Lower leg skin (tissue), 3 donors: ENCODE measurements at regions not wholly inside any gene's neighbourhood (a gene's known extent, or its start where the extent isn't known, plus 50 kb on each side); places are given as distances from the start of the nearest gene placed in this dataset.

Source experiments
- POLR2A ChIP-seq, 2 donors: fragments of 450-650 bp; IDR thresholded peaks; one replicate each; pipeline ENCODE4 v1.6.1; 2016 to 2017; ENCODE audit warnings: antibody characterized with exemption in 2 of 2, mild to moderate bottlenecking in 1 of 2, moderate library complexity in 1 of 2
- TF ChIP-seq, protein P1 (sequence below), 3 donors: fragments of 450-650 bp; IDR thresholded peaks; one replicate each; pipeline ENCODE4 v1.5.1; 2016; ENCODE audit warnings: antibody characterized with exemption in 3 of 3, mild to moderate bottlenecking in 3 of 3, moderate library complexity in 2 of 3

DNA sequence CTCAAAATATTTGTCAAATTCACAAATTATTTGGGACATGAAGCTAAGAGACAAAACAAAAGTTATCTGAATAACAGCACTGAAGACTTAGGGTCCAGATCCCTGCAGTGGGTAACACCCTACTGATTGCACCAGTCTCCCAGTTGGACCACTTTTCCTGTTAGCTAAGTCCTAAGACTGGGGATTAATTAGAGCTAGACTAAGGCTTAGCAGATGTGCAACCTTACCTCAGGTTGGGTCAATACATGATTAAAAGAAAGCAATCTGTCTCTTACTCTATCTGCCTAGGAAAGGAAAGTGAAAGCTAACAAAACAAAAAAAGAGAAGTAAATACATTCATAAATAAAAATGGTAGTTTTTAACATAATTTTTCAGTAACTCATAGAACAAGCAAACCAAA, 737.2 kb upstream of the CHRM3 start:
- TF ChIP-seq, protein P1, sequence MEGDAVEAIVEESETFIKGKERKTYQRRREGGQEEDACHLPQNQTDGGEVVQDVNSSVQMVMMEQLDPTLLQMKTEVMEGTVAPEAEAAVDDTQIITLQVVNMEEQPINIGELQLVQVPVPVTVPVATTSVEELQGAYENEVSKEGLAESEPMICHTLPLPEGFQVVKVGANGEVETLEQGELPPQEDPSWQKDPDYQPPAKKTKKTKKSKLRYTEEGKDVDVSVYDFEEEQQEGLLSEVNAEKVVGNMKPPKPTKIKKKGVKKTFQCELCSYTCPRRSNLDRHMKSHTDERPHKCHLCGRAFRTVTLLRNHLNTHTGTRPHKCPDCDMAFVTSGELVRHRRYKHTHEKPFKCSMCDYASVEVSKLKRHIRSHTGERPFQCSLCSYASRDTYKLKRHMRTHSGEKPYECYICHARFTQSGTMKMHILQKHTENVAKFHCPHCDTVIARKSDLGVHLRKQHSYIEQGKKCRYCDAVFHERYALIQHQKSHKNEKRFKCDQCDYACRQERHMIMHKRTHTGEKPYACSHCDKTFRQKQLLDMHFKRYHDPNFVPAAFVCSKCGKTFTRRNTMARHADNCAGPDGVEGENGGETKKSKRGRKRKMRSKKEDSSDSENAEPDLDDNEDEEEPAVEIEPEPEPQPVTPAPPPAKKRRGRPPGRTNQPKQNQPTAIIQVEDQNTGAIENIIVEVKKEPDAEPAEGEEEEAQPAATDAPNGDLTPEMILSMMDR (IDR thresholded peaks at IDR 0.05): no peak
- TF ChIP-seq POLR2A (IDR thresholded peaks at IDR 0.05): no peak
